ENCODE measurements at regions not wholly inside any gene's neighbourhood (a gene's known extent, or its start where the extent isn't known, plus 50 kb on each side); places are given as distances from the start of the nearest gene placed in this dataset.

DNA sequence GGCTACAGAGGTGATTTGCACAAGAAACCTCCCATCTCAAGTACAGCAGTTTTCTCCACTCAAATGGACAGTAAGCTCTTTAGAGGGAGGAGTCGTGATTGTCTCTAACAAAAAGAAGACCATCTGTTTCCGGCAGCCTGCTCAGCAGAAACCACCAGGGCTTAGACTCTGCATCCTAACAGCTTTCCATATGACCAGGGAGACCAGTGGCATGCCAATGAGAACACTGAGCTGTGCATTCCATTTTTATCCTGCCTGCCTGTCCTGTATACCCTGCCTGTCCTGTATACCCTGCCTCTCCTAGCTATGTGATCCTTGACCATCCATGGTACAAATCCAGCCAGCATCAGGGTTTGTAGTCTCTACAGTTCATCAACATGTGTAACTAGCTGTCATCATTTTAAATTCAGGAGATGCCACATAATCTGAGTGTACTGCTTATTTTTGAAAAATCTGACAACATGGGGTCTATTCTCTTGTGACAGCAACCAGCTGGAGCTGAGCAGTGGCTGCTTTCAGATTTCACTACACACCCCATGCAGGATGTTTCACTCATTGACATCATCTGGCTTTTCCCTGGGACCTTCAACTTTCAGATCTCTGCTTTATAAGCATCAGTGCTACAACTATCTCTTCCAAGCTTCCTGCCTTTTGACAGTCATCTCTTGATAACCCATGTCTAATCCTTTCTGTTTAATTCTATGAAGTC, 50.5 kb upstream of the POU2AF2 start:
- TF ChIP-seq, protein P1, sequence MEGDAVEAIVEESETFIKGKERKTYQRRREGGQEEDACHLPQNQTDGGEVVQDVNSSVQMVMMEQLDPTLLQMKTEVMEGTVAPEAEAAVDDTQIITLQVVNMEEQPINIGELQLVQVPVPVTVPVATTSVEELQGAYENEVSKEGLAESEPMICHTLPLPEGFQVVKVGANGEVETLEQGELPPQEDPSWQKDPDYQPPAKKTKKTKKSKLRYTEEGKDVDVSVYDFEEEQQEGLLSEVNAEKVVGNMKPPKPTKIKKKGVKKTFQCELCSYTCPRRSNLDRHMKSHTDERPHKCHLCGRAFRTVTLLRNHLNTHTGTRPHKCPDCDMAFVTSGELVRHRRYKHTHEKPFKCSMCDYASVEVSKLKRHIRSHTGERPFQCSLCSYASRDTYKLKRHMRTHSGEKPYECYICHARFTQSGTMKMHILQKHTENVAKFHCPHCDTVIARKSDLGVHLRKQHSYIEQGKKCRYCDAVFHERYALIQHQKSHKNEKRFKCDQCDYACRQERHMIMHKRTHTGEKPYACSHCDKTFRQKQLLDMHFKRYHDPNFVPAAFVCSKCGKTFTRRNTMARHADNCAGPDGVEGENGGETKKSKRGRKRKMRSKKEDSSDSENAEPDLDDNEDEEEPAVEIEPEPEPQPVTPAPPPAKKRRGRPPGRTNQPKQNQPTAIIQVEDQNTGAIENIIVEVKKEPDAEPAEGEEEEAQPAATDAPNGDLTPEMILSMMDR (IDR thresholded peaks at IDR 0.05; ENCODE audit: insufficient read depth, low read depth, low read length, missing control alignments), result no peak
- no peak overlapping the region for H3K4me3 ChIP-seq (ENCODE audit: low read length)

DNA sequence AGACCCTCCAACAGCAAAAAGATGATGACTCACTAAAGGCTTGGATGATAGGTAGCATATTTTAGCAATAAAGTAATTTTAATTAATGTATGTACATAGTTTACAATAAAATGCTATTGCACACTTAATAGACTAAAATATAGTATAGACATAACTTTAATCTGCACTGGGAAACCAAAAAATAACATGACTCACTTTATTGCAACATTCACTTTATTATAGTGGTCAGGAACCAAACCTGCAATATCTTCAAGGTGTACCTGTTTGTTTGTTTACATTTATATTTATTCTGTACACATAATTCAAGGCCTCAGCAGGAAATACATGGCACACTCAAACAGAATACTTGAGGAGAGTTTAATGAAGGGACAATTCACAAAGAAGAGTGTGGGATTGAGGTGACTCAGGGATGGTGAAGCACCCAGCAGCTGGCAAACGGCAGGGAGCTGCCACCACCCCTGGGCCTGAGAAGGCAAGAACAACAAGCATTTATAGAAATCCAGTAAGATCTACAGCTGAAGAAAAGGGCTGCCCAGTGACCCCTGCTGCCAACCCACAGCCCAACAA, 51.5 kb upstream of the POU2AF2 start:
- peak; percentile 30 for DNase-seq (ENCODE audit: low read depth)
- H3K4me3 ChIP-seq (ENCODE audit: low read length), result no peak overlapping the region
- TF ChIP-seq, protein P1 (IDR thresholded peaks at IDR 0.05; ENCODE audit: insufficient read depth, low read depth, low read length, missing control alignments), result no peak

More for the DNA sequence above, 50.5 kb upstream of the POU2AF2 start:
- no peak for DNase-seq (ENCODE audit: low read depth)

DNA sequence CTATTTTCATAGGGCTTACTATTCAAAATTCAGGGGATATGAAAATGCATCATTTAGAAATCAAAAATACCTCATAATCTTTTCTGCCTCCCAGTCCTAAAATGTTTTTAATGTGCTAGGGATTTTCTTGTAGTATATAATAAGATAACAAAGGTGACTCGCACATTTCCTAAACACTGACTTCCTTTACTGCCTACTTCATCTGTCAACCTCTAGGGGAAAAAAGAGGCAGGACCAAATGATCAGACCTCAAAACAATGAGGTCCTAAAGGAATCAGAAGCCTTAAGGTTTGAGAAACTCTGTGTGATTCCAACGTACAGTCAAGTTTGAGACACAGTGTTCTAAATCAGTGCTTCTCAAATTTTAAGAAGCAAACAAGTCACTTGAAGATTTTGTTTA, 56.1 kb upstream of the POU2AF2 start:
- no peak overlapping the region for H3K4me3 ChIP-seq (ENCODE audit: low read length)
- DNase-seq (ENCODE audit: low read depth), result peak; percentile 20
- TF ChIP-seq, protein P1 (IDR thresholded peaks at IDR 0.05; ENCODE audit: insufficient read depth, low read depth, low read length, missing control alignments), result peak; percentile 6

DNA sequence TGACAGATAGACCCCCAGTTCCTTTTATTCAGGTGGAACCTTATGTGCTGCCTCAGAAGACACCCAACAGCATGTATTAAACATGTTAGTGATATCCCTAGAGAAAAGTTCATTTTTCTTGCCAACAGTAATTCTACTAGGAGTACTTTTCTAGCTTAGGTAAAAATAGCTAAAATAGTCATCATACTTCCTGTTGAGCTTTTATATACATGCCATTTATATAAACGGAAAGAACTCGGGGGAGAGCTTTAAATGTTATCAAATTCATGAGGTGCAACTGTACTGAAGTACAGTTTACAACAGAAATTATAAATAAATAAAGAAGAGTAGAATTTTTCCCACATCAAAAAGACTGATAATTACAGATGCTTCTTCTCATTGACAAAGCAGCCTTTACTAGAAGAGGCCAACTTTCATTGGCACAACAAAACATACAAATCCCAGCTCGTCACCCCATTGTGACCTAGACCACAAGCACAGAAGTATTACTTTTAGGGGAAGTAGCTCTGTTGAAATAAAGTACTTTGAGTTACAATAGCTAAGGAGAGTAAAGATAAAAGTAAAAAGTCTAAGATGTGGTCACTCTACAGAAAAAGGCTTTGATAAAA, 59.1 kb upstream of the POU2AF2 start:
- TF ChIP-seq, protein P1 (IDR thresholded peaks at IDR 0.05; ENCODE audit: insufficient read depth, low read depth, low read length, missing control alignments), result no peak
- no peak overlapping the region for H3K4me3 ChIP-seq (ENCODE audit: low read length)
- DNase-seq (ENCODE audit: low read depth), result no peak

DNA sequence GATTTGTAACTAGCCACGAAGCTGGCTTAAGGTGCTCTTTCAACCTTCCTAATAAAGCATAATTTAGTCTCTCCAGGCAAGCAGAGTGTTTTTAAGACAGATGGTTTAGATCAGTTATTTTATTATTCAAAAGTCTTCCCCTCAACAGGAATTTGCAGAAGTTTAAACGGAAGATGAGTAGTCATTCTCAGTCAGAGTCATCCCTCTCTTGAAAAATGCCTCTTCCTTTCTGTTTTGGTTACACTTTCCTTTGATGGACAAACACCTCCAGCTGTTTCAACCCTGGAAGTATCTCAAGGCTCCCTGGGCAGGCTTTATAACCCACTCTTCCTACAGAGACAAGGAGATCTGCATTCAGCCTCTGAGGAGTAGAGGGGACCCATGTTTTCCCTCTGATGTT, 60.3 kb upstream of the POU2AF2 start:
- H3K4me3 ChIP-seq (ENCODE audit: low read length), result no peak overlapping the region
- TF ChIP-seq, protein P1 (IDR thresholded peaks at IDR 0.05; ENCODE audit: insufficient read depth, low read depth, low read length, missing control alignments), result no peak
- no peak for DNase-seq (ENCODE audit: low read depth)

DNA sequence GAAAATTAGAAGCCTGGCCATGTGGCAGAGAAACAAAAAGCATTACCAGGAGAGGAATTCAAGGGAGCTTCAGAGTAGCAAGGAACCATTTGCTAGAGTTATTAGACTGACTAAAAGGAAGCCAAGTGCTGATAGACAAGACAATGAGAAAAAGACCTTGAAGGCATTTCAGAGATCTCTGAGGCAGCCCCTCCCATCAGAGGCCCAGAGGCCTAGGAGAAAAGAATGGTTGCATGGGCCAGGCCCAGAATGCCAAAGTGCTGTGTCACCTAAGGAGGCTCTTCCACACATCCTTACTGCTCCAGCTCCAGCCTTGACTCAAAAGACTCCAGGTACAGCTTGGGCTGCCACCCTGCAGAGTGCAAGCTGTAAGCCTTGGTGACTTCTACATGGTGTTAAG, 61.8 kb upstream of the POU2AF2 start:
- H3K4me3 ChIP-seq (ENCODE audit: low read length), result no peak overlapping the region
- TF ChIP-seq, protein P1 (IDR thresholded peaks at IDR 0.05; ENCODE audit: insufficient read depth, low read depth, low read length, missing control alignments), result no peak
- peak; percentile 85 for DNase-seq (ENCODE audit: low read depth)
